HG03025 (cell line): ENCODE measurements at regions not wholly inside any gene's neighbourhood (a gene's known extent, or its start where the extent isn't known, plus 50 kb on each side); places are given as distances from the start of the nearest gene placed in this dataset.
"Not testable (repeated sequence)": the region's sequence is repeated elsewhere in the genome, so short reads cannot be mapped to it uniquely, and the experiment has no call there.

Experiments used
- ATAC-seq: cut with Tn5 transposase; IDR thresholded peaks from one replicate; pipeline ENCODE4 v1.9.1; 2021; ENCODE audit warnings: mild to moderate bottlenecking, moderate library complexity; ENCODE audit not compliant: unreplicated experiment, low FRiP score

GRCh38 chr4:118585015-118585414 lies 100.2 kb upstream of the METTL14 start:
- ATAC-seq, result no peak

DNA sequence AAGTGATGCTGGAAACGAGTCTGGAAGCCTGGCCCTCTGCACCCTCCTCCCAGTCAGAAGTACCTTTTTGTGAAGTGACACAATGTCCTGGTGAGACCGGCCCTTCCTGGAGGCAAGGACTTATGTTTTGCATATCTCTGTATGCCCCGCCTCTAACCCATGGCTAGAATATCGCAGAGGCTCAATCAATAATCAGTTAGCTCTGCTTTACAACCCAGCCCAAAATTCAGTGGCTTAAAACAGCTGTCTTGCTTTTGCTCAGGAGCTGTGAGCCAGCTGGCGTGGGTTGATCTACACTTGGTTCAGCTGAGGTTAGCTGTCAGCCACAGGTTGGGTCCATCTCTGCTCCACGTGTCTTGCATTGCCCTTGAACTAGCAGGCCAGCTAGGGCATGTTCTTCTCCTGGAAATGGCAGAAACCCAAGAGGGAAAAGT lies 98.8 kb upstream of the METTL14 start:
- no peak for ATAC-seq

DNA sequence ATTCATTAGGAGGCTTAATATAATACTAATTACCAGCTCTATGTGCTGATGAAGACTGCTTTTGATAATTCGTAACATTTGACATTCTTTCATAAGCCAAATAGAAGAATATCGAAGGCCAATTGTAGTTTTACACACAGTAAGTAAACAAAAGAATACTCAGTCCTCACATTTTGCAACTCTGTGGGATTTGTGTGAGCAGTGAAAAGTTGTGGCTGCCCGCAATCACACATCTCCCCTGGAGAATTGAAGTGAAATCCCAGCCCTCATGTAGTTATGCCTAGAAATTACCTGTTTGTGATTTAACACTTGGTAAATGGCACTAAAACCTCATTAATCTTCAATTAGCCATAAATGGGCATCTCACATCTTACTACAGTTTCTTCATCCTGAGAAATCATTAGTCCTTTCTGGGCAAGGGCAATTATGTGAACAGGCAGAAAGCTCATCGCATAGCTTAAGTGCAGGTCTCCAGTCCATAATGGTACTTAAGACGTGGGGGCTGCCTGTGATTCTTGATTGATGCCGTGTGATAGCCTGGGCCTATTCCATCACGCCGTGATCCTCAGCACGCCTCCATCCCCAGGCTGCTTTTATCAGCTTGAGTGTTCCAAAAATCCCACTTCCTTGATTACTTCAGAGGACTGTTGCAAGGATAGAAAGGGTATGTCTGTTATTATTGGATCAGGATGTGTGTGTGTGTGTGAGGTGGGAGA lies 97.9 kb upstream of the METTL14 start:
- no peak for ATAC-seq

DNA sequence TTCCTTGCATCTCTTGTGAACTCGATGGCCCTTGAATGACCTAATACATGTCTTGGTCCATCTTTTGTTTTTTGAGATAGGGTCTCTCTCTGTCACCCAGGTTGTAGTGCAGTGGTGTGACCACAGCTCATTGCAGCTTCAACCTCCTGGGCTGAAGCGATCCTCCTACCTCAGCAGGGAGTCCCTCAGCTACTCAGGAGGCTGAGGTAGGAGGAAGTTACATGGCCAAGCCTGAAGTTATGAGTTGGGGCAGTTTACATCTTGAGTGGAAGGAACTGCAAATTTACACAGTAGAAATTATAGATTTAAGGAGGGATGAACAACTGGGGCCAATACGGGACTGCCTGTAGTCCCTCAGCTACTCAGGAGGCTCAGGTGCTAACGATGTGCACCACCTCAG lies 97.2 kb upstream of the METTL14 start:
- no peak for ATAC-seq

DNA sequence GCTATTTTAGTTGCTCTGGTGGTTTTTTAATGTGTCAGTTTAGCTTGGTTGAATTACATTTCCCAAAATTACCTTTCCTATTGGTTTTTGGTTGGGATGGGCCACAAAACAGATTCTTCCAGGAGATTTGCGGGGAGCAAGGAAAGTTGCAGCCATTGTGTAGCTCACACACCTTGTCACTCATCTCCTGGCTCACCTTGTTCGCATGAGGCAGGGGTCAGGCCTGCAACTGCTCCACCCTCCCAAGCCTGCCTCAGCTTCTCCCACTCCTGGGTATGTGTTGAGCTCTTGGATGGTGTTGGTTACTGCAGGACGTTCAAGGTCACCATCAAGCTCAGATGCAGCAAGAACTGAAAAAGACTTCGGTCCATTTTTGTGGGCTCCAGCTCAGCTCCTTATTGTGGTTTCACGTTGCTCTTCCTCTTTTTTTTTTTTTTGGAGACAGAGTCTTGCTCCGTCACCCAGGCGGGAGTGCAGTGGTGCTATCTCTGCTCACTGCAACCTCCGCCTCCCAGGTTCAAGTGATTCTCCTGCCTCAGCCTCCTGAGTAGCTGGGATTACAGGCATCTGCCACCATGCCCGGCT lies 95.6 kb upstream of the METTL14 start:
- no peak for ATAC-seq

- ATAC-seq, result peak; percentile 99
These were observed 93.7 kb upstream of the METTL14 start for GRCh38 chr4:118591339-118592046.

- ATAC-seq, result not testable (repeated sequence)
These were observed 92.9 kb upstream of the METTL14 start for GRCh38 chr4:118592289-118592688.

GRCh38 chr4:118595883-118596282 lies 89.3 kb upstream of the METTL14 start:
- ATAC-seq, result not testable (repeated sequence)

DNA sequence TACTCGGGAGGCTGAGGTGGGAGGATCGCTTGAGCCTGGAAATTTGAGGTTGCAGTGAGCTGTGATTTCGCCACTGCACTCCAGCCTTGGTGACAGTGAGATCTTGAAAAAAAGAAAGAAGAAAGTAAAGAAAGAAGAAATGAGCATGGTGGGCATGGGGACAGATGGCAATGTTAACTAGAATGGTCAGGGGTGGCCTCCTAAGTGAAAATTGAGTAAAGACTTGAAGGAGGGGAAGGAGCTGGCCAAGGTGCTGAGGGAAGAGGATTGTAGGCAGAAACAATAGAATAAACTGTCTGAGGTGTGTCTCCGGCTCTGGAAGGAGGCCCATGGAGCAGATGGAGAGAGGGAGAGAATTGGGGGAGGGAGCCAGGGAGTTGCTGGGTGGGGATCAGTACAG lies 60.1 kb upstream of the METTL14 start:
- not testable (repeated sequence) for ATAC-seq

GRCh38 chr4:118629697-118630096 lies 55.5 kb upstream of the METTL14 start:
- ATAC-seq, result not testable (repeated sequence)

- not testable (repeated sequence) for ATAC-seq
These were observed 54.3 kb upstream of the METTL14 start for GRCh38 chr4:118630897-118631296.

DNA sequence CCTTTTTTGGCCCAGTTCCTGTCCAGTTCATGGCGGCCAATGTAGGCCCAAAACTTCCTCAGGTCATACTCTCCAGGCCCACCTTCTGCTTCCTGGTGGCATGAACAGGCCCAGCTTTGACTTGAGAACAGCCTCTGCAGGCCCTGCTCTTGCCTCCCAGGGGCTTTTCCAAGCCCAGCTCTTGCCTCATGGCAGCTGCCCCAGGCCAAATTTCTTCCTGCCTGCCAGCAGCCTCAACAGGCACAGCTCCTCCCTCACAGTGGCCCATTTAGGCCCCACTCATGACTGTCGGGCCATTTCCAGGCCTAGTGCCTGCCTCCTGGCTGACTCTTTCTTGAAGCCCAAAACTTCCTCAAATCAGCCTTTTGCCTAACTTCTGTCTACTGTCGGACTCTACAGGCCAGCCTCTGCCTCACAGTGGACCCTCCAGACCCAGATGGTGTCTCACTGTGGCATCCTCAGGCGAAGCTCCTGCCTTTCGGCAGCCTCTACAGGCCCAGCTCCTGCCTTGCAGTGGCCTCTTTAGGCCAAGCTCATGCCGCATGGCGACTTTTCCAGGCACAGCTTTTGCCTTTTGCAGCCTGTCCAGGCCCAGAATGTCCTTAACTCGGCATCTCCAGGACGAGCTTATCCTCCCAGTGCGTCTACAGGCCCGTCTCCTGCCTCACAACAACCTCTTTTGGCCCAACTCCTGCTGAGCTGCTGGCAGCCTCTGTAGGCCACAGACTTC lies 53.7 kb upstream of the METTL14 start:
- ATAC-seq, result not testable (repeated sequence)

GRCh38 chr4:118633476-118633875 lies 51.7 kb upstream of the METTL14 start:
- not testable (repeated sequence) for ATAC-seq

DNA sequence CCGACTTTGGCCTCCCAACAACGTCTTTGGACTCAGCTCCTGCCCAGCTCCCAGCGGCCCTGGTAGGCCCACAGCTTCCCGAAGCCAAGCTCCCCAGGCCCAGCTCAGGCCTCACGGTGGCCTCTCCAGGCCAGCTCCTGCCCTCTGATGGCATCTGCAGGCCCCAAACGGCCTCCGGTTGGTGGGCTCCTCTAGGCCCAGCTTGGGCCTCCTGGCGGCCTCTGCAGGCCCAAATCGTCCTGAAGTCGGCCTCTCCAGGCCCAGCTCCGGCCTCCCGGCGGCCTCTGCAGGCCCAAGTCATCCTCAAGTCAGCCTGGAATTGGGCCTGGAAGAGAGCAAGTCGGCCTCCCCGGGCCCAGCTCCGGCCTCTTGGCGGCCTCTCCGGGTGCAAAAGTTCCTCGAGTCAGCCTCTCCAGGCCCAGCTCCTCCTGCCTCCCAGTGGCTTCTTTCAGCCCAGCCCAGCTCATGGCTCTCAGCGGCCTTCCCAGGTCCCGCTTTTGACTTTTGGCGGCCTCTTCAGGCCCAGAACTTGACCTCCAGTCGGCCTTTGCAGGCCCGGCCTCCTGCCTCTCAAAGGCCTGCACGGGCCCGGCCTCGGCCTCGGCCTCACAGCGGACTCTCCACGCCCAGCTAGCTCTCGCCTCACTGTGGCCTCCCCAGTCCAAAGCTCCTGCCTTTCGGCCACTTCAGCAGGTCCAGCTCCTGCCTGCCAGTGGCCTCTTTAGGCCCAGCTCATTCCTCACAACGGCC lies 50.9 kb upstream of the METTL14 start:
- not testable (repeated sequence) for ATAC-seq
